ENCODE measurements at regions not wholly inside any gene's neighbourhood (a gene's known extent, or its start where the extent isn't known, plus 50 kb on each side); places are given as distances from the start of the nearest gene placed in this dataset.

DNA sequence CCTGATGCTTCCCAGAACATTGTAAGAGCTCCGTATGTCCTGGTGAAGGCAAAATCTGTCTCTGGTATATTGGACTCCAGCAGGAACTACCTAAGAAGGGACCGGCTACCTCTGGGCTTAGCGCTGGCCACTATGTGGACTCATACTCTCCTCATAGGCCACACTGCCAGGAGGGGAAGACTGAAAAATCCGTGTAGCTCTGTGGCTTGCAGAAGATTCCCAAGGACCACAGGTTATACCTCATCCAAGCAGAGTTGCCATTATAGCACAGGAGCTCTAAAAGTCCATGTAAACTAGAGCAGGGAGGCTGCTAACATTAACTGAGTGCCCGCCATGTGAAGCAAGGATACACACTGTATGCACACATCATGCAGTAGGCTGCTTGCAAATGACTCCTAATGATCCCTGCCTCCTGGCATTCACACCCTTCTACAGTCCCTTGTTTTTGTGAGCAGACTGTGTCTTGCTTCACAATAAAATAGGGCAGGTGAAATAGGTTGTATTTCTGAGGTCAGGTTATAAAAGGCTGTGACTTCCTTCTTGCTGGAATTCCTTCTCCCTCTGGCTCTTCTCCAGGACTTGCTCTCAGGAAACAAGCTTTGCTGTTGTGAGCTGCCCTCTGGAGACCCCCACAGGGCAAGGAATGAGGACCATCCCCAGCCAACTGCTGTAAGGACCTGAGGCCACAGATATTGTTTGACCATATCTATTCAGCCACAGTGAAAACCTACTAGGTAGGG lies 192.6 kb upstream of the UBL3 start:
- peaks cover 0 to 21% (median 7%) of the 10 kb centered on the region in 4 donors for H3K4me1 ChIP-seq
- no peak overlapping the region for H3K4me3 ChIP-seq
- peak overlapping the region; percentile 56 to 69 (median 62) for H3K27ac ChIP-seq
- DNase-seq = peak; percentile 41
- H3K27me3 ChIP-seq = no peaks in the 10 kb centered on the region
- H3K36me3 ChIP-seq = no peaks in the 10 kb centered on the region
- TF ChIP-seq POLR2AphosphoS5 (IDR thresholded peaks at IDR 0.05) (peak in 2 of 3 donors; percentile 20 to 47), POLR2A (IDR thresholded peaks at IDR 0.05) (no peak)
- intact Hi-C loops (cut with DNase I; ENCODE audit: low total_unique reads) (no loop called here), in situ Hi-C loops (cut with MboI; ENCODE audit: low pct_ligation_motif_present in 1 of 4, low pct_unique_long_range_greater_than_20kb in 1 of 4, low sequenced_read_pairs in 3 of 4) (no loop called here)
- WGBS, 2 donors (ENCODE audit: low coverage in 1 of 2) = 74% methylated on average over 5 of the region's 5 CpGs; no CpG with 5 or more reads in 1 of the 2 donors
- no peaks in the 10 kb centered on the region for H3K9me3 ChIP-seq

DNA sequence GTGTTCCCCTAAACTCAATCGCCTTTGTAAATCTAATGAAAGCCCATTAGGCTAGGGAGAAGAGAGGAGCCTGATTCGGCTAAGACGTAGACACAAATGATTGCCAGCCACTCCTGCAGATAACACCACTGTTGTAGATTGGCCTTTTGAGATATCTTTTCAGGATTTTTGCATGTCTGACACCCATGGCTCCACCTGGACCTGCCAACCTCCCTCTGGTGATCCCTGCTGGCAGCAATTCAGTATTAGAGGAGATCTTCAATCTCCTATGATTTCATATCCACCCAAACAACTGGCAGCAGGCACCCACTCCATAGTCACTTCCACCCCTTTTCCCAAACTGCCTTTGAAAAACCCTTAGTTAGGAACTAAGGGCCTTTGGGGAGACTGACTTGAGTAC lies 191.9 kb upstream of the UBL3 start:
- Histone ChIP-seq H3K4me1 (peaks cover 0 to 21% (median 7%) of the 10 kb centered on the region in 4 donors), H3K4me3 (no peak overlapping the region), H3K27ac (peak overlapping the region; percentile 56 to 69 (median 62)), H3K27me3 (no peaks in the 10 kb centered on the region), H3K9me3 (no peaks in the 10 kb centered on the region), H3K36me3 (no peaks in the 10 kb centered on the region)
- 41 to 50% methylated on average over 2 to 3 of the region's 3 CpGs for WGBS, 2 donors (ENCODE audit: low coverage in 1 of 2)
- no peak for TF ChIP-seq EP300 (IDR thresholded peaks at IDR 0.05; ENCODE audit: low read depth)
- no peak for TF ChIP-seq POLR2A (IDR thresholded peaks at IDR 0.05)
- no peak for TF ChIP-seq POLR2AphosphoS5 (IDR thresholded peaks at IDR 0.05)
- TF ChIP-seq, protein P1, sequence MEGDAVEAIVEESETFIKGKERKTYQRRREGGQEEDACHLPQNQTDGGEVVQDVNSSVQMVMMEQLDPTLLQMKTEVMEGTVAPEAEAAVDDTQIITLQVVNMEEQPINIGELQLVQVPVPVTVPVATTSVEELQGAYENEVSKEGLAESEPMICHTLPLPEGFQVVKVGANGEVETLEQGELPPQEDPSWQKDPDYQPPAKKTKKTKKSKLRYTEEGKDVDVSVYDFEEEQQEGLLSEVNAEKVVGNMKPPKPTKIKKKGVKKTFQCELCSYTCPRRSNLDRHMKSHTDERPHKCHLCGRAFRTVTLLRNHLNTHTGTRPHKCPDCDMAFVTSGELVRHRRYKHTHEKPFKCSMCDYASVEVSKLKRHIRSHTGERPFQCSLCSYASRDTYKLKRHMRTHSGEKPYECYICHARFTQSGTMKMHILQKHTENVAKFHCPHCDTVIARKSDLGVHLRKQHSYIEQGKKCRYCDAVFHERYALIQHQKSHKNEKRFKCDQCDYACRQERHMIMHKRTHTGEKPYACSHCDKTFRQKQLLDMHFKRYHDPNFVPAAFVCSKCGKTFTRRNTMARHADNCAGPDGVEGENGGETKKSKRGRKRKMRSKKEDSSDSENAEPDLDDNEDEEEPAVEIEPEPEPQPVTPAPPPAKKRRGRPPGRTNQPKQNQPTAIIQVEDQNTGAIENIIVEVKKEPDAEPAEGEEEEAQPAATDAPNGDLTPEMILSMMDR (IDR thresholded peaks at IDR 0.05) = no peak
- in situ Hi-C loops (cut with MboI; ENCODE audit: low pct_ligation_motif_present in 1 of 4, low pct_unique_long_range_greater_than_20kb in 1 of 4, low sequenced_read_pairs in 3 of 4) (no loop called here), intact Hi-C loops (cut with DNase I; ENCODE audit: low total_unique reads) (no loop called here)
- no peak for DNase-seq

DNA sequence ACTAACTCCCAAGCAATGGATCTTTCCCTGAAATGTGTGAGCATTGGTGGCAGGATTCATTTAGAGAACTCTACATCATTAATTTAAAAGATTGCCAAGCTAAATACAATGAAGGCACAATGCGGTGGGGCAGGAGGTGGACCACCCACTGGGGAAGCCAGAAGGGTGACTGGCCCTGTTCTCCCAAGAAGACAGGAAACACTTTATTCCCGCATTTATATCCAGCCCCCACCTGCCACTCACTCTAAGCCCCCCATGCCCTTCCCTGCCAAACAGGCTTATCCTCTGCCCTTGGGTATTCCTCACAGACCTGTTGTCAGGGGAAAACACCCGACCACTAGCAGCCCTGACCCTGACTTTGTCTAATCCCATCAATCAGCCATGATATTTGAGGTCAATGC lies 189.1 kb upstream of the UBL3 start:
- intact Hi-C loops (cut with DNase I; ENCODE audit: low total_unique reads) (no loop called here), in situ Hi-C loops (cut with MboI; ENCODE audit: low pct_ligation_motif_present in 1 of 4, low pct_unique_long_range_greater_than_20kb in 1 of 4, low sequenced_read_pairs in 3 of 4) (no loop called here)
- 69 to 100% methylated on average over 1 to 3 of the region's 3 CpGs for WGBS, 2 donors (ENCODE audit: low coverage in 1 of 2)
- no peaks in the 10 kb centered on the region for H3K27me3 ChIP-seq
- no peak for DNase-seq
- H3K9me3 ChIP-seq = no peaks in the 10 kb centered on the region
- no peak overlapping the region for H3K4me3 ChIP-seq
- peaks cover 0 to 12% (median 7%) of the 10 kb centered on the region in 4 donors for H3K4me1 ChIP-seq
- H3K27ac ChIP-seq = no peak overlapping the region
- no peak for TF ChIP-seq EP300 (IDR thresholded peaks at IDR 0.05; ENCODE audit: low read depth)
- TF ChIP-seq, protein P1 (IDR thresholded peaks at IDR 0.05) = no peak
- no peak for TF ChIP-seq POLR2A (IDR thresholded peaks at IDR 0.05)
- TF ChIP-seq POLR2AphosphoS5 (IDR thresholded peaks at IDR 0.05) = no peak
- H3K36me3 ChIP-seq = no peaks in the 10 kb centered on the region

DNA sequence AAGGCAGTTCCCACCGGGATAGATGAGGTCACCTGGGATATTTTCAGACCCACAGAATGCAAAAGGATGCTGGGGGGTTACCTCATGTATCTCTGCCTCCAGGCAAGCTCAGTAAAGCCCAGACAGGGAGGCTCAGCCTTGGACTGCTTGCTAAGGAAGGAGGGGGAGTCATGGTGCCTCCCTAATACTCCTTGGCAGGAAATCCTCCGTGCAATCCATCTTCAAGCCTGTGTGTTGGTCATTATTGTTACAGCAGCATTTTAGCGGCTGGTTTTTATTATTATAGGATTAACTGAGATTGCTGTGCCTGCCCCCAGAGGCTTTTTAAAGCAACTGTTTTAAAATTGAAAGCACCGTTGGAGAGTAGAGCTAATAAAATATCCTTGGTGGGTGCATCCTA lies 188.5 kb upstream of the UBL3 start:
- TF ChIP-seq EP300 (IDR thresholded peaks at IDR 0.05; ENCODE audit: low read depth) = no peak
- no peak for TF ChIP-seq POLR2A (IDR thresholded peaks at IDR 0.05)
- no peak for TF ChIP-seq POLR2AphosphoS5 (IDR thresholded peaks at IDR 0.05)
- TF ChIP-seq, protein P1 (IDR thresholded peaks at IDR 0.05) = no peak

More for the DNA sequence above, 188.5 kb upstream of the UBL3 start:
- in situ Hi-C loops (cut with MboI; ENCODE audit: low pct_ligation_motif_present in 1 of 4, low pct_unique_long_range_greater_than_20kb in 1 of 4, low sequenced_read_pairs in 3 of 4) (no loop called here), intact Hi-C loops (cut with DNase I; ENCODE audit: low total_unique reads) (no loop called here)
- Histone ChIP-seq H3K9me3 (no peaks in the 10 kb centered on the region), H3K27ac (no peak overlapping the region), H3K4me3 (no peak overlapping the region), H3K36me3 (no peaks in the 10 kb centered on the region), H3K4me1 (peaks cover 0 to 12% (median 7%) of the 10 kb centered on the region in 4 donors), H3K27me3 (no peaks in the 10 kb centered on the region)
- no peak for DNase-seq
- 43 to 55% methylated on average over 2 to 4 of the region's 4 CpGs for WGBS, 2 donors (ENCODE audit: low coverage in 1 of 2)

Data from transverse colon (tissue), 4 donors.